ENCODE measurements at regions not wholly inside any gene's neighbourhood (a gene's known extent, or its start where the extent isn't known, plus 50 kb on each side); places are given as distances from the start of the nearest gene placed in this dataset.

GRCh38 chr18:30405038-30405437 is 637.5 kb downstream of the DSC3 start:
- H3K4me2 ChIP-seq (ENCODE audit: low read depth, low read length): no peak overlapping the region
- no peaks in the 10 kb centered on the region for H3K79me2 ChIP-seq (ENCODE audit: insufficient read depth, low read length)
- FAIRE-seq (no peak), ATAC-seq (no peak), DNase-seq (ENCODE audit: low spot score) (no peak)
- no peaks in the 10 kb centered on the region for H3K4me1 ChIP-seq (ENCODE audit: insufficient read depth, low read length)
- TF ChIP-seq ZNF703 (CRISPR knock-in tag; IDR thresholded peaks at IDR 0.05; ENCODE audit: borderline replicate concordance) (no peak), PHF20 (CRISPR knock-in tag; IDR thresholded peaks at IDR 0.05) (no peak), GATAD2A (CRISPR knock-in tag; IDR thresholded peaks at IDR 0.05) (no peak), PLRG1 (conservative IDR thresholded peaks at IDR 0.05) (no peak)
- H2AFZ ChIP-seq (ENCODE audit: low read length): no peak overlapping the region
- BruUV-seq (replicated peaks): no TSS peak
- H3K9ac ChIP-seq (ENCODE audit: insufficient read depth, low read depth, low read length): no peak overlapping the region
- intact Hi-C loops (cut with micrococcal nuclease; ENCODE audit: unreplicated experiment) (no loop called here), in situ Hi-C loops (cut with HindIII; ENCODE audit: extremely low pct_ligation_motif_present, low pct_unique_long_range_greater_than_20kb) (no loop called here)
- no peaks in the 10 kb centered on the region for H3K36me3 ChIP-seq (replicated peaks in 1 of 2; ENCODE audit: control insufficient read depth in 1 of 2, insufficient read depth in 2 of 2, low read length in 2 of 2)
- no peak overlapping the region for H3K4me3 ChIP-seq (replicated peaks in 1 of 3; ENCODE audit: insufficient read depth in 1 of 3, low read depth in 2 of 3, low read length in 3 of 3)
- WGBS (ENCODE audit: low lambda C conversion rate): 0% methylated on average over 1 of the region's 1 CpG
- no peaks in the 10 kb centered on the region for H4K20me1 ChIP-seq (ENCODE audit: insufficient read depth, low read length)
- no peak overlapping the region for H3K27ac ChIP-seq (ENCODE audit: extremely low read length, insufficient read depth, low read length)
- ChIA-PET POLR2A (no interaction called here), CTCF (ENCODE audit: low intra/inter-chr PET ratio, low total read pairs) (no interaction called here)
- H3K27me3 ChIP-seq (ENCODE audit: control insufficient read depth in 1 of 2, insufficient read depth in 2 of 2, low read length in 2 of 2): no peaks in the 10 kb centered on the region
- H3K9me3 ChIP-seq (ENCODE audit: low read length): peaks cover 9% of the 10 kb centered on the region; the same call in 1 of the 2 replicates

- Histone ChIP-seq H3K27me3 (ENCODE audit: control insufficient read depth in 1 of 2, insufficient read depth in 2 of 2, low read length in 2 of 2) (no peaks in the 10 kb centered on the region), H3K4me1 (ENCODE audit: insufficient read depth, low read length) (no peaks in the 10 kb centered on the region), H3K9ac (ENCODE audit: insufficient read depth, low read depth, low read length) (no peak overlapping the region), H3K9me3 (ENCODE audit: low read length) (peaks cover 8% of the 10 kb centered on the region; the same call in 1 of the 2 replicates), H3K4me3 (replicated peaks in 1 of 3; ENCODE audit: insufficient read depth in 1 of 3, low read depth in 2 of 3, low read length in 3 of 3) (no peak overlapping the region), H4K20me1 (ENCODE audit: insufficient read depth, low read length) (no peaks in the 10 kb centered on the region), H2AFZ (ENCODE audit: low read length) (no peak overlapping the region), H3K27ac (ENCODE audit: extremely low read length, insufficient read depth, low read length) (no peak overlapping the region), H3K79me2 (ENCODE audit: insufficient read depth, low read length) (no peaks in the 10 kb centered on the region), H3K4me2 (ENCODE audit: low read depth, low read length) (no peak overlapping the region), H3K36me3 (replicated peaks in 1 of 2; ENCODE audit: control insufficient read depth in 1 of 2, insufficient read depth in 2 of 2, low read length in 2 of 2) (no peaks in the 10 kb centered on the region)
- intact Hi-C loops (cut with micrococcal nuclease; ENCODE audit: unreplicated experiment) (no loop called here), in situ Hi-C loops (cut with HindIII; ENCODE audit: extremely low pct_ligation_motif_present, low pct_unique_long_range_greater_than_20kb) (no loop called here)
- TF ChIP-seq SKI (IDR thresholded peaks at IDR 0.05; ENCODE audit: partially characterized antibody) (no peak), ATM (IDR thresholded peaks at IDR 0.05; ENCODE audit: borderline replicate concordance) (no peak), ZNF329 (CRISPR knock-in tag; IDR thresholded peaks at IDR 0.05; ENCODE audit: low read depth) (no peak), ZNF383 (CRISPR knock-in tag; IDR thresholded peaks at IDR 0.05; ENCODE audit: borderline replicate concordance) (no peak), AGO2 (optimal IDR thresholded peaks at IDR 0.05; ENCODE audit: low read depth, low read length) (no peak), DDIT3 (CRISPR knock-in tag; IDR thresholded peaks at IDR 0.05) (no peak), JUND (CRISPR knock-in tag; IDR thresholded peaks at IDR 0.05) (no peak), NFATC3 (CRISPR knock-in tag; IDR thresholded peaks at IDR 0.05) (no peak), ZNF484 (CRISPR knock-in tag; IDR thresholded peaks at IDR 0.05; ENCODE audit: borderline replicate concordance, low read depth) (no peak), ZNF878 (CRISPR knock-in tag; IDR thresholded peaks at IDR 0.05) (no peak), ZNF598 (CRISPR knock-in tag; IDR thresholded peaks at IDR 0.05; ENCODE audit: borderline replicate concordance) (no peak), KAT8 (CRISPR knock-in tag; IDR thresholded peaks at IDR 0.05) (no peak), CENPX (CRISPR knock-in tag; IDR thresholded peaks at IDR 0.05) (no peak), NCOR1 (IDR thresholded peaks at IDR 0.05; ENCODE audit: borderline replicate concordance, low read length) (no peak), ZNF207 (IDR thresholded peaks at IDR 0.05; ENCODE audit: borderline replicate concordance) (no peak), SIX1 (CRISPR knock-in tag; IDR thresholded peaks at IDR 0.05; ENCODE audit: borderline replicate concordance) (no peak), BORCS8-MEF2B (CRISPR knock-in tag; IDR thresholded peaks at IDR 0.05) (no peak), DNMT3B (CRISPR knock-in tag; conservative IDR thresholded peaks at IDR 0.05) (no peak), ZNF780A (CRISPR knock-in tag; IDR thresholded peaks at IDR 0.05) (no peak), EP300 (IDR thresholded peaks at IDR 0.05; ENCODE audit: low read depth in 2 of 2, low read length in 2 of 2) (no peak), EP300 (CRISPR knock-in tag; IDR thresholded peaks at IDR 0.05; ENCODE audit: borderline replicate concordance) (no peak)
- WGBS (ENCODE audit: low lambda C conversion rate): 50% methylated on average over 1 of the region's 1 CpG
- ATAC-seq (no peak), FAIRE-seq (no peak), DNase-seq (ENCODE audit: low spot score) (no peak)
- CTCF ChIA-PET (ENCODE audit: low intra/inter-chr PET ratio, low total read pairs): no interaction called here
- BruUV-seq (replicated peaks): no TSS peak
- POLR2A ChIA-PET: no interaction called here
Measured at GRCh38 chr18:30404422-30404821, 638.1 kb downstream of the DSC3 start.
